Duodenal mucosa (tissue), 2 donors: ENCODE measurements at regions not wholly inside any gene's neighbourhood (a gene's known extent, or its start where the extent isn't known, plus 50 kb on each side); places are given as distances from the start of the nearest gene placed in this dataset.

Source experiments
- H3K27ac ChIP-seq: one replicate; pipeline ENCODE4 v1.7.0; 2013; ENCODE audit warnings: low read depth, low read length
- H3K27me3 ChIP-seq, 2 donors: one replicate each; pipeline ENCODE4 v1.7.0; 2013; ENCODE audit warnings: low read length in 2 of 2, control low read depth in 1 of 2; ENCODE audit not compliant: insufficient read depth in 2 of 2, control insufficient read depth in 1 of 2
- H3K36me3 ChIP-seq, 2 donors: one replicate each; pipeline ENCODE4 v1.7.0; 2013; ENCODE audit warnings: low read length in 2 of 2, control low read depth in 1 of 2; ENCODE audit not compliant: insufficient read depth in 2 of 2, control insufficient read depth in 1 of 2
- H3K4me1 ChIP-seq, 2 donors: one replicate each; pipeline ENCODE4 v1.7.0; 2013; ENCODE audit warnings: low read length in 2 of 2, control low read depth in 1 of 2; ENCODE audit not compliant: insufficient read depth in 2 of 2, control insufficient read depth in 1 of 2
- H3K4me3 ChIP-seq, 2 donors: one replicate each; pipeline ENCODE4 v1.7.0; 2013; ENCODE audit warnings: low read length in 2 of 2, low read depth in 1 of 2
- H3K9ac ChIP-seq, 2 donors: one replicate each; pipeline ENCODE4 v1.7.0; 2013; ENCODE audit warnings: low read length in 2 of 2, low read depth in 1 of 2
- H3K9me3 ChIP-seq, 2 donors: one replicate each; pipeline ENCODE4 v1.7.0; 2013; ENCODE audit warnings: low read length in 2 of 2, control low read depth in 1 of 2; ENCODE audit not compliant: control insufficient read depth in 1 of 2

DNA sequence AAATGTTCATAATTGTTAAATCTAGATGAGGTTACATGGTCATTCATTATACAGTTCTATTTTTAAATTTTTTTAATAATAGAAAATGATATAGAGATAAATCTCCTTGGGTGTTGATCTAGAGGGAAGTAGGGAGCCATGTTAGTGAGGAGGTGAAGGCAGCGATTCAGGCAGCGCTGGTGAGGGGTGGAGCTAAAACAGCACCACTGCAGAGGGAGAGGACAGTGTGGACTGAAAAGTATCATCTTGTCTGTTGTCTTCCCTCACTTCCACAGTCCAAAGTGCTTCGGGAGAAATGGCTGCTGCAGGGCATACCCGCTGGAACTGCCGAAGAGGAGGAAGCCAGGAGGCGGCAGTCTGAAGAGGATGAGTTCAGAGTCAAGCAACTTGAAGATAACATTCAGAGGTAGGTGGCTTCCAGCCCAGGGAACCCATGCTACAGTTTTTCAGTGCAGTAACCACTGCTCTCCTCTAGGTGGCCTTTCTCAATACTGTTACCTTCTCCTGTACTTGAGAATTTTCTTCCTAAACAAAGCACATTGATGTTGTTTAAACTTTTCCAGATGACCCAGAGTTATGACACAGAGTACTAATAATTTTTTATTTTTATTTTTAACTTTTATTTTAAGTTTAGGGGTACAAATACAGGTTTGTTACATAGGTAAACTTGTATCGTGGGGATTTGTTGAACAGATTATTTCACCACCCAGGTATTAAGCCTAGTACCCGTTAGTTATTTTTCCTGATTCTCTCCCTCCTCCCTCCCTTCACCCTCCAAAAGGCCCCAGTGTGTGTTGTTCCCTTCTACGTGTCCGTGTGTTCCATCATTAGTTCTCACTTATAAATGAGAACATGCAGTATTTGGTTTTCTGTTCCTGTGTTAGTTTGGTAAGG lies 100.5 kb downstream of the PALM2AKAP2 start:
- Histone ChIP-seq H3K9me3 (no peaks in the 10 kb centered on the region), H3K27ac (no peak overlapping the region), H3K4me3 (no peak overlapping the region), H3K9ac (no peak overlapping the region), H3K27me3 (no peaks in the 10 kb centered on the region), H3K4me1 (no peaks in the 10 kb centered on the region), H3K36me3 (no peaks in the 10 kb centered on the region)

DNA sequence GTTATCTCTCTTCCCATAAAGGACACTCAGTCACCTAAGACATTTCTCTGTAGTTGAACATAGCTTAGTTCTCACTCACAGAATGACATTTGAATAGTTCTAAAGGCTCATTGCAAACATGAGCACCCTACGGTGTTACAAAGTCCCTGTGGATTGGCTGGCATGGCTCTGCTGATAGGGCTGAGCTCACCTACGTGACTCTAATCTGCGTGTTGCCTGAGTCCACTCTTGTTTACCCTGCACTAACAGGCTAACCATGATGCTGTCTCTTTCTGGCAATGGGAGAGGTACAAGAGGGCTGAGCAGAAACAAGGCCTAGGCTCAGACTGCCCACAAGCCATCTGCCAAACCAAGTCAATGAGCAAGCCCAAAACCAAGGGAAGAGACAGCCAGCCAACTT lies 103.6 kb downstream of the PALM2AKAP2 start:
- Histone ChIP-seq H3K4me1 (no peaks in the 10 kb centered on the region), H3K4me3 (no peak overlapping the region), H3K27me3 (no peaks in the 10 kb centered on the region), H3K9me3 (no peaks in the 10 kb centered on the region), H3K9ac (no peak overlapping the region), H3K36me3 (no peaks in the 10 kb centered on the region), H3K27ac (no peak overlapping the region)

DNA sequence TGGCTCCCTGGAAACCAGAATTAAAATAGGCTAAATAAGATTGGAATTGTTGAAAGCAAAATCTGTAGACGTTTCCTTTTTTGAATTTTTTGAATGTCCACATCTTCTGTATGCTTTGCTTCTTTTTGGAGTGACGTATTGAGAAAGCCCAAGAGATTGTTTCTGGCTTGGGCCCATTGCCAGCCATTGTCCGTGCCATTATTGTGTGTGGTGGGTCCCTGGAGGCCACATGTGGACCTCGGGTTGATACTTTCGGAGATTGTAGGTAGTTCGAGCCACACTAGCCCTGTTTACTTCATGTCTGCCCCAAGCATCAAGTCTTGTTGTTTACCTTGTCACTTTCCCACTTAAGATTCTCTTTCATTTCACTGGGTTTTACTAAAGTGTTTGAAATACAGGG lies 106.0 kb downstream of the PALM2AKAP2 start:
- no peak overlapping the region for H3K9ac ChIP-seq
- H3K4me3 ChIP-seq: no peak overlapping the region
- H3K36me3 ChIP-seq: no peaks in the 10 kb centered on the region
- no peaks in the 10 kb centered on the region for H3K9me3 ChIP-seq
- H3K27me3 ChIP-seq: no peaks in the 10 kb centered on the region
- H3K27ac ChIP-seq: no peak overlapping the region
- no peaks in the 10 kb centered on the region for H3K4me1 ChIP-seq

DNA sequence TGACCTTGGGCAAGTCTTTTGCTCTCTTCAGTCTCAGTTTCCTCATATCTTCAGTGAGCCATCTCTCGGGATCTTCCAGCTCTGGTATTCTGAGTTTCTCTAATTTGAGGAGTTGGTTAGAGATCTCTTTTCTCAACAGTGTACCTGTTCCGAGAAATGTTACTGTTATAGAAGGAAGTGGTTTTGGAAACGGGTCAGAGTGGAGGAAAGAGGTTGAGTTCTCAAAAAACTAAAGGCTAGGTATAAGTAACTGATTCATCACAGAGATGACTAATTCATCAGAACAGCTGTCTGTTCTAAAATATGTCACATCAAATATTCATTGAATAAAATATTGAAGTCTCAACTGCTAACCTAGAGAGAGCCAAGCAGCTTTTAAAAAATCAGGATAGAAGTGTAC lies 106.6 kb downstream of the PALM2AKAP2 start:
- Histone ChIP-seq H3K27ac (no peak overlapping the region), H3K4me3 (no peak overlapping the region), H3K9me3 (no peaks in the 10 kb centered on the region)

DNA sequence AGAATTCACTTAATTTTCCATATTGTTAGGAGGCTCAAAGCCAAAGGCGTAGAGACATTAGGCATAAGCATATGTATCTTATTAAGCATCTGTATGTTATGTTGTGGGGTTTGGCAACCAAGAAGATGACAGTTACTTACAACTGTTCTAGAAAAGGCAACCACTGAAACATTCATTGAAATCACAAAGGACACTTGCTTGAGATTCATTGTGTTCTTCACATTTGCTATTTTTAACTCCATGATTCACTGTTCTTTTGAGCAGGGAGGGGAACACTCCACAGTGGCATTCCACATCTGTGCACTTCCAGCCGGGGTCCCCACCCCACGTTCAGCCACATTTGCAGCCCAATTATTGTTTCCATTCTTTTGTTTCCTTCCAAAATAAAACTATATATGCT lies 107.1 kb downstream of the PALM2AKAP2 start:
- Histone ChIP-seq H3K27ac (no peak overlapping the region), H3K27me3 (no peaks in the 10 kb centered on the region), H3K36me3 (no peaks in the 10 kb centered on the region), H3K9ac (no peak overlapping the region), H3K9me3 (no peaks in the 10 kb centered on the region), H3K4me1 (no peaks in the 10 kb centered on the region), H3K4me3 (no peak overlapping the region)

More for the DNA sequence above, 106.6 kb downstream of the PALM2AKAP2 start:
- H3K9ac ChIP-seq: no peak overlapping the region
- H3K4me1 ChIP-seq: no peaks in the 10 kb centered on the region
- H3K36me3 ChIP-seq: no peaks in the 10 kb centered on the region
- no peaks in the 10 kb centered on the region for H3K27me3 ChIP-seq

DNA sequence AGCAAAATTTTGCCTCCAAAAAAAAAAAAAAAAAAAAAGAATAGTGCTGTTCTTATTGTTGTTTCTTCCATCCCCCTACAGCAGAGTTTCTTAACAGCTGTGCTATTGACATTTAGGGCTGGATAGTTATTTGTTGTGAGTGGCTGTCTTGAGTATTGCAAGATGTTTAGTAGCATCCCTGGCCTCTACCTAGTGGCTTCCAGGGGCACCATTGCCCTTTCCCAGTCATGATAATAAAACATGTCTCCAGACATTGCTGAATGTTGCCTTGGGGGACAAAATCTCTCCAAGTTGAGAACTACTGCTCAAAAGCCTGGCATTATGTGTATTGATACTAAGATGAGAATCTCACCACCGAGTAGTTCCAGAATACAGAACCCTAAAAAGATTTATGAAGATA lies 108.7 kb downstream of the PALM2AKAP2 start:
- no peaks in the 10 kb centered on the region for H3K36me3 ChIP-seq
- no peaks in the 10 kb centered on the region for H3K4me1 ChIP-seq
- no peak overlapping the region for H3K4me3 ChIP-seq
- no peaks in the 10 kb centered on the region for H3K9me3 ChIP-seq
- H3K9ac ChIP-seq: no peak overlapping the region
- H3K27me3 ChIP-seq: no peaks in the 10 kb centered on the region
- H3K27ac ChIP-seq: no peak overlapping the region

DNA sequence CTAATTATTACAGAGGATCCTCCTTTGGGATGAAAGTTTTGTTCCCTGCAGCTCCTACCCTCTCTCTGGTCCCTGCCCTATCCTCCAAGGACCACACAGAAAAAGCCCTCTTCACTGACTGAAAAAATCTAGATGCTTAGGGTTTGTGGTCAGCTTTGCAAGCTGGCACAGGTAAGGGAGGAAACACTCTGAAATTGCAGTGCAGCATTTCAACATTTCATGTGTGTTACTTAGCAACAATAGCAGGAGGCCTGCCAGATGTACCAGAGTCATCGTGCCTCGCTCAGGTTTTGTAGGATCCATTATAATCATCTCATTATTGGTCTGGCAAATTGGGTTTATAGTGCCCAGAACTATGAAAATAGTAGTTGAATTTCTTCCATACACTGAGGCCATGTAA lies 109.5 kb downstream of the PALM2AKAP2 start:
- Histone ChIP-seq H3K9me3 (no peaks in the 10 kb centered on the region), H3K4me3 (no peak overlapping the region), H3K36me3 (no peaks in the 10 kb centered on the region), H3K27me3 (no peaks in the 10 kb centered on the region), H3K27ac (no peak overlapping the region), H3K9ac (no peak overlapping the region), H3K4me1 (no peaks in the 10 kb centered on the region)

DNA sequence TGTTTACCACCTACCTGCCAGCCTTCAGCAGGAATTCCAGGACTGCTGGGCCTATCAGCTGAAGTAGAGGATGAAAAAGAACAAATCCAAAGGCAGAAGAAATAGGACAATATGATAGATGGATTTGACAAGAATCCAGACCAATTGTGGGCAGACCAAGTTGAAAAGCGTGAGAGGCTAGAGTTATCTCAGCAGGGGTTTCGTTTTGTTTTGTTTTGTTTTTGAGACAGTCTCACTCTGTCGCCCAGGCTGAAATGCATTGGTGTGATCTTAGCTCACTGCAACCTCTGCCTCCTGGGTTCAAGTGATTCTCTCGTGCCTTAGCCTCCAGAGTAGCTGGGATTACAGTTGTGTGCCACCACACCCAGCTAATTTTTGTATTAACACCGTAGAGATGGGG lies 113.2 kb downstream of the PALM2AKAP2 start:
- H3K9ac ChIP-seq: peak overlapping the region in 1 of 2 donors; percentile 12
- H3K4me1 ChIP-seq: no peaks in the 10 kb centered on the region
- H3K9me3 ChIP-seq: no peaks in the 10 kb centered on the region
- H3K4me3 ChIP-seq: no peak overlapping the region
- no peaks in the 10 kb centered on the region for H3K27me3 ChIP-seq
- H3K36me3 ChIP-seq: no peaks in the 10 kb centered on the region
- no peak overlapping the region for H3K27ac ChIP-seq

DNA sequence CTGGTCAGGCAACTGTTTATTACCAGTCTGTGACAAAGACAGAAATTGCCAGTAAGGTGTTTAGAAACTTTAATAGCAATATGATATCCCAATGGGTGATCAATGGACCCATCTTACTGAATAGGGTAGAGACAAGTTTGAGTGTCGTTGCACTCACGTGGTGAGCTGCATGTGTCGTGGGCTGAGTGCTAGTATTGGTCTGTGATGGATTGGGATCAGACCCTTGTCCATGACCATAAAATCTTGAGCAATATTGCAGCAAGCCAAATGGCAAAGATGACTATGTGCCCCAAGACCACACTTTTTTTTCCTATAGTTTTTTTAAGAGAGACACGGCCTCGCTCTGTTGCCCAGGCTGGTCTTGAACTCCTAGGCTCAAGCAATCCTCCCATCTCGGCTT lies 114.5 kb downstream of the PALM2AKAP2 start:
- no peaks in the 10 kb centered on the region for H3K9me3 ChIP-seq
- no peak overlapping the region for H3K4me3 ChIP-seq
- H3K27me3 ChIP-seq: no peaks in the 10 kb centered on the region
- H3K4me1 ChIP-seq: no peaks in the 10 kb centered on the region
- no peak overlapping the region for H3K9ac ChIP-seq
- H3K27ac ChIP-seq: no peak overlapping the region
- H3K36me3 ChIP-seq: no peaks in the 10 kb centered on the region

DNA sequence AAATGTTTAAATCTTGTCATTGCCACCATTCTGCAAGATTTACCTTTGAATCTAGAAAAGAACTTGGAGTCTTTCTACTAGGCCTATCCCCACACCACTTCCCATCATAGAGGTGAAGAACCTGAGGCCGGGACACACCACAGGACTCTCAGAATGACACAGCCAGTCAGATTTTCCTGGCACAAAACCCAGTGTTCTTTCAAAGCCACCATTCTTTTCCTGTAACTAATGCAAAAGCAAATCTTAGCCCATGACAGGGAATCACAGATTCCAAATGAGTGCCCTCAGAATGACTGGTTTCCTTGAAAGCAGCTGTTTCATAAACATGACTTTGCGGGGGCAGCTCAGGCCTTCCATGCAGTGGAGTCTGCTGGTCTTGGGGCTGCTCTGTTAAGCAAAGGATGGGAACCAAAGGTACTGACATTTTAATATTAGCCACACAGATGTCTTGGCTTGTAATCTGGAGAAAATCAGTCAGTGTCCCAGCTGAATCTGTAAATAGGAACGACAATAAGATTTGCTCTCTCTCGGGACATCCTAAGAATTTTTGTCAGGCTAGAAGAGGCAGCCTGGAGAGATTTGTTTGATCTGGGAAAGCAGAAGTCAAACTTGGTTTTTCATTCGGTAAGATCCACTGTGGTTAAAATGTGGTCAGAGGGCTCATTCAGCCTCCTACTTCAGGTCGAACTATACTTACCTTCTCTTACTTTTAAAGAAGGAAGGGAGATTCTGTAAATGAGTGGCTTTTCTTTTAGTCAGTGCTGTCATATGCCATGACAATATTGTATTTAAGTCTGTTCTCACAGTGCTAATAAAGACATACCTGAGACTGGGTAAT lies 115.1 kb downstream of the PALM2AKAP2 start:
- no peaks in the 10 kb centered on the region for H3K36me3 ChIP-seq
- no peak overlapping the region for H3K9ac ChIP-seq
- H3K27me3 ChIP-seq: no peaks in the 10 kb centered on the region
- H3K4me3 ChIP-seq: no peak overlapping the region
- H3K9me3 ChIP-seq: no peaks in the 10 kb centered on the region
- H3K4me1 ChIP-seq: no peaks in the 10 kb centered on the region
- no peak overlapping the region for H3K27ac ChIP-seq
